GM19035 (cell line): ENCODE measurements at regions not wholly inside any gene's neighbourhood (a gene's known extent, or its start where the extent isn't known, plus 50 kb on each side); places are given as distances from the start of the nearest gene placed in this dataset.
A peak's percentile ranks its signal among the peaks of the same experiment; 100 is the strongest.
"Not testable (repeated sequence)": the region's sequence is repeated elsewhere in the genome, so short reads cannot be mapped to it uniquely, and the experiment has no call there.

Source experiments
- ATAC-seq: cut with Tn5 transposase; IDR thresholded peaks from one replicate; pipeline ENCODE4 v1.9.1; 2021; ENCODE audit not compliant: unreplicated experiment

GRCh38 chr11:60592601-60593000, 77.4 kb downstream of the MS4A13 start:
- no peak for ATAC-seq

GRCh38 chr11:60594998-60595642, 79.9 kb downstream of the MS4A13 start:
- no peak for ATAC-seq

- ATAC-seq: no peak
Observed at GRCh38 chr11:60607483-60607882, 91.9 kb upstream of the MS4A8 start.

DNA sequence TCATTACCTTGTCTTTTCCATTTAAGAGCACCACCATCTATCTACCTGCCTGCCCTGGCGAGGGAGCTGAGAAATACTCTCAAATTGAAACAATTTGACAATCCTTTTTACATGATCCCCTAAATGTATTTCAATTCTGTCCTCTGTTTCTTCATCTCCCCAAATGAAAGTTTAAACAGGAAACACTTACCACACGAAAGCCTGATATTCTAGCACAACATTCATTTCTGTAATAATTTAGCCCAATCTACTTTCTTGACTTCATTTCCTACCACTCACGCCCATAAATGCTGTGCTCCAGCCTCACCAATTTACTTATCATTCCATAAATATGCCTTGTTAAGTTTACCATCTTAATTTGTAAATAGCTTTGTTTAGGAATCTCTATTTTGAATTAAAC, 89.8 kb upstream of the MS4A8 start:
- no peak for ATAC-seq

DNA sequence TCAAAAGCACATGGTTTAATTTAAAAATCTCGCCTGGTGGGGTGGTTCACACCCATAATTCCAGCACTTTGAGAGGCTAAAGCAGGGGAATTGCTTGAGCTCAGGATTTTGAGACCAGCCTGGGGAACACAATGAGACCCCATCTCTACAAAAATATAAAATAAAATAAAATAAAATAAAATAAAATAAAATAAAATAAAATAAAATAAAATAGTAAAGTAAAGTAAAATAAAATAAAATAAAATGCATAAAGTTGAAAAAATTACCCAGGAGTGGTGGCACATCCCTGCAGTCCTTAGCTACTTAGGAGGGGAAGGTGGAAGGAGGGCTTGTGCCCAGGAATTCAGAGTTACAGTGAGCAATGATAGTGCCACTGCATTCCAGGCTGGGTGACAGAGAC, 88.7 kb upstream of the MS4A8 start:
- ATAC-seq: no peak

DNA sequence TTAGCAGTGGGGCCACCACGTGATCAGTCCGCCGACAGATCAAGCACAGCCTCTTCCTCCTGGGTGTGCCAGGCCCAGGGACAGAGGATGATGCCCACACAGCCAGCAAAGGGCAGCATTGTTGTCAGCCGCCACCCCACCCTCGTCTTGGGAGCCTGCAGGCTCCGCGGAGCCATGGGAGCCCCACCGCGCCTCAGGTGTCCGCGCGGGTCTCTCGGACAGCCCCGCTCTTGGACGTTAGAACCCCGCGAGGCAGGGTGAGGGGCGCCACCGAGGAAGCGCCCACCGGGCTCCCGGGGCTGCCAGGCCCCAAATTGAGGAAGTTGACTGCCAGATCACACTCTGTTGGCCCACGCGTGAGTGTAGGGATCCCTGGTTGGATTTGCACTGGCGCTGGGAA, 83.9 kb upstream of the MS4A8 start:
- no peak for ATAC-seq

GRCh38 chr11:60621940-60622339, 77.5 kb upstream of the MS4A8 start:
- not testable (repeated sequence) for ATAC-seq

GRCh38 chr11:60622776-60623175, 76.6 kb upstream of the MS4A8 start:
- ATAC-seq: not testable (repeated sequence)

DNA sequence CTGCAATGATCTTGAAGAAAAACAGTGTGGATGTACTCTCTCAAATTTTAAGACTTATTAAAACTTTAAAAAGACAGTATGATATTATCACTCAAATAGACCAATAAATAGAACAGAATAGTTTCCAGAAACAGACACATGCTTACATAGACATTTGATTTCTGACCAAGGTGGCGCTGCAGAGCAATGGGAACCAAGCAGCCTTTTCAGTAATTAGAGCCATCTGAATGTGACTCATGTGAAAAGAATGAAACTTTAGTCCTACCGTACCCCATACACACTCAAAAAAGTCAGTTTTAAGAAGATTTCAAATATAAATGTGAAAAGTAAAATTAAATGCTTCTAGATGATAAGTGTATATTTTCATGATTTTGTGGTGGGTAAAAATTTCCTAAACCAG, 74.2 kb upstream of the MS4A8 start:
- no peak for ATAC-seq

- ATAC-seq: no peak
Observed at GRCh38 chr11:60629399-60629798, 70.0 kb upstream of the MS4A8 start.

GRCh38 chr11:60631944-60632343, 67.5 kb upstream of the MS4A8 start:
- ATAC-seq: no peak

GRCh38 chr11:60633645-60634044, 65.8 kb upstream of the MS4A8 start:
- ATAC-seq: peak; percentile 67

DNA sequence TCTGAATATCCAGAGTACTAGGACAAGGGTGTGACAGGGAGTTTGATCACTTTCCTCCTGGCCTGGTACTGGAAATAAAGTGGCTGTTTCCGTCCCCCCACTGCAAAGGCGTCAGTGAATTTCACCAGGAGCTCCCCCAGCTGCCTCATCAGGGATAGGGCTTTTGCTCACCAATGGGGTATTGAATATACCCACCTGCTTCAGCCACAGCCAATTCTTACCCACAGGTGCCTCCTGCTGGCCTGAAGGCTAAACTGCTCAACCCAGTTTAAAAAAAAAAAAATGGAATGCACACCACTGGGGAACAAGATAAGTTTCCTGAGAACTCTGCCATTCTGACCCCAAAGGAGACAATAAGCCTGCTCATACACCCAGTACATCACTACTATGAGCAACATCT, 65.3 kb upstream of the MS4A8 start:
- ATAC-seq: peak; percentile 52

GRCh38 chr11:60641940-60642339, 57.5 kb upstream of the MS4A8 start:
- ATAC-seq: no peak

DNA sequence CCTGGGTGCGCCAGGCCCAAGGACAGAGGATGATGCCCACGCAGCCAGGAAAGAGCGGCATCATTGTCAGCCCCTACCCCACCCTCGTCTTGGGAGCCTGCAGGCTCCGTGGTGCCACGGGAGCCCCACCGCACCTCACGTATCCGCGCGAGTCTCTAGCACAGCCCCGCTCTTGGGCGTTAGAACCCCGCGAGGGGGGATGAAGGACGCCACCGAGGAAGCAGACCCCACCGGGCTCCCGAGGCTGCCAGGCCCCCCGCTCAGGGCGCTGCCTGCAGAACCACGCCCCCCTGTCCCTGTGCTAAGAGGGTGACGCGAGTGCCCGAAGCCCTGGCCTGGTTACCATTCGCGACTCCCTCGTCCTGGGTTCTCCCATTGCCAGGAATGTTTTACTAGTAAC, 52.3 kb upstream of the MS4A8 start:
- no peak for ATAC-seq
